HCT116 (cell line): ENCODE measurements at regions not wholly inside any gene's neighbourhood (a gene's known extent, or its start where the extent isn't known, plus 50 kb on each side); places are given as distances from the start of the nearest gene placed in this dataset.

Experiments
- ATAC-seq: fragments of 200-7000 bp; cut with Tn5 transposase; 2 replicates; pipeline ENCODE4 v1.9.1; 2020; ENCODE audit warnings: mild to moderate bottlenecking, moderate library complexity
- BruUV-seq: library from RNA; stranded (reverse); fragments of 400-500 nt; replicated peaks from 2 replicates; lab custom pipeline; 2021; lab: Mats Ljungman, UMichigan
- CTCF ChIA-PET: fragments of 300-600 bp; sonication (Branson Sonifier 250); formaldehyde crosslinking; loops from one replicate; lab custom pipeline; 2021; ENCODE audit warnings: antibody characterized with exemption; lab: Charles Lee
- POLR2A ChIA-PET: fragments of 300-600, 350-600 bp; sonication (Branson Sonifier 250); formaldehyde crosslinking; loops from one replicate; lab custom pipeline; 2021; ENCODE audit warnings: antibody characterized with exemption; lab: Charles Lee
- RAD21 ChIA-PET, 2 experiments: fragments of 300-600 bp; sonication (Branson Sonifier 250); formaldehyde crosslinking; loops; one replicate each; lab custom pipeline; 2023; ENCODE audit warnings: low total read pairs in 2 of 2; ENCODE audit not compliant: uncharacterized antibody in 2 of 2, unreplicated experiment in 2 of 2, low non-redundant PET in 1 of 2; lab: Charles Lee
- DNase-seq: peaks from one replicate; pipeline ENCODE4 v3.0.0-alpha.2; 2010; ENCODE audit warnings: low read depth, low spot score
- H2AFZ ChIP-seq: fragments of 200-600 bp; shearing (Covaris generic), sonication (generic); 2 replicates; pipeline ENCODE4 v1.6.1; 2017; ENCODE audit warnings: low read depth, mixed run types, mixed read lengths, antibody characterized with exemption, low read length; ENCODE audit not compliant: poor library complexity, severe bottlenecking
- H3K27ac ChIP-seq: 2 replicates; pipeline ENCODE4 v1.5.1; 2012; ENCODE audit warnings: low read depth, low read length
- H3K27me3 ChIP-seq: fragments of 200-600 bp; sonication (generic); 2 replicates; pipeline ENCODE4 v1.6.1; 2016; ENCODE audit warnings: mixed run types, low read length, mixed read lengths; ENCODE audit not compliant: insufficient read depth
- H3K36me3 ChIP-seq, 2 experiments: fragments of 200-500 bp in 1 of 2; fragments of 200-600 bp in 1 of 2; sonication (Bioruptor generic) in 1 of 2; sonication (generic) in 1 of 2; 2 replicates each; pipeline versions ENCODE4 v1.5.1 to v1.6.1; 2014 to 2016; ENCODE audit warnings: low read length in 2 of 2, inconsistent platforms in 1 of 2, mixed read lengths in 1 of 2, mixed run types in 1 of 2; ENCODE audit not compliant: insufficient read depth in 2 of 2, control insufficient read depth in 1 of 2
- H3K4me1 ChIP-seq, 2 experiments: fragments of 200-600 bp in 1 of 2; sonication (generic) in 1 of 2; 2 replicates each; pipeline versions ENCODE4 v1.5.1 to v1.6.1; 2012 to 2017; ENCODE audit warnings: low read length in 2 of 2, inconsistent platforms in 1 of 2, mild to moderate bottlenecking in 1 of 2, mixed read lengths in 1 of 2, mixed run types in 1 of 2, moderate library complexity in 1 of 2; ENCODE audit not compliant: insufficient read depth in 2 of 2, control insufficient read depth in 1 of 2
- H3K4me2 ChIP-seq: fragments of 200-600 bp; sonication (generic); 2 replicates; pipeline ENCODE4 v1.6.1; 2017; ENCODE audit warnings: mixed run types, low read length, mixed read lengths
- H3K4me3 ChIP-seq, 2 experiments: fragments of 200-600 bp in 1 of 2; sonication (generic) in 1 of 2; replicated peaks in 1 of 2; 2 replicates each; pipeline ENCODE4 v1.5.1; 2011 to 2016; ENCODE audit warnings: low read length in 2 of 2, control low read depth in 1 of 2, low read depth in 1 of 2, mild to moderate bottlenecking in 1 of 2, mixed read lengths in 1 of 2, mixed run types in 1 of 2
- H3K79me2 ChIP-seq: fragments of 200-600 bp; sonication (generic); 2 replicates; pipeline ENCODE4 v1.6.1; 2017; ENCODE audit warnings: mild to moderate bottlenecking, mixed run types, low read length, moderate library complexity, mixed read lengths; ENCODE audit not compliant: insufficient read depth
- H3K9ac ChIP-seq: fragments of 200-600 bp; sonication (generic); 2 replicates; pipeline ENCODE4 v1.6.1; 2016; ENCODE audit warnings: low read length, mixed read lengths
- H3K9me2 ChIP-seq: fragments of 200-600 bp; sonication (generic), shearing (Covaris generic); 2 replicates; pipeline ENCODE4 v1.6.1; 2017; ENCODE audit warnings: mixed run types, mild to moderate bottlenecking, moderate library complexity; ENCODE audit not compliant: insufficient read depth
- H3K9me3 ChIP-seq, 2 experiments: fragments of 200-500 bp in 1 of 2; fragments of 200-600 bp in 1 of 2; sonication (Bioruptor generic) in 1 of 2; sonication (generic) in 1 of 2; 2 replicates each; pipeline ENCODE4 v1.6.1; 2014 to 2017; ENCODE audit warnings: low read length in 2 of 2, mixed read lengths in 2 of 2, inconsistent platforms in 1 of 2, low read depth in 1 of 2, mild to moderate bottlenecking in 1 of 2, mixed run types in 1 of 2, moderate library complexity in 1 of 2; ENCODE audit not compliant: control insufficient read depth in 1 of 2, insufficient read depth in 1 of 2
- H4K20me1 ChIP-seq: fragments of 200-600 bp; sonication (generic), shearing (Covaris generic); 2 replicates; pipeline ENCODE4 v1.6.1; 2017; ENCODE audit warnings: mixed run types, mild to moderate bottlenecking, moderate library complexity; ENCODE audit not compliant: insufficient read depth
- EGR1 ChIP-seq: IDR thresholded peaks from 2 replicates; pipeline ENCODE4 v1.6.1; 2012; ENCODE audit warnings: low read depth
- JUND ChIP-seq: IDR thresholded peaks from 2 replicates; pipeline ENCODE4 v1.6.1; 2012
- SP1 ChIP-seq: IDR thresholded peaks from 2 replicates; pipeline ENCODE4 v1.6.1; 2012; ENCODE audit warnings: low read depth
- ZNF274 ChIP-seq: fragments of 200-500 bp; sonication (Bioruptor generic); IDR thresholded peaks from 2 replicates; pipeline ENCODE4 v1.6.1; 2014; ENCODE audit warnings: mild to moderate bottlenecking, low read depth, low read length, inconsistent platforms
- intact Hi-C: fragments of 100-400 bp; cut with micrococcal nuclease; formaldehyde crosslinking; loops from 2 replicates; pipeline ENCODE4 v1.10.0; 2022
- TF ChIP-seq, protein P1 (sequence below): IDR thresholded peaks from 2 replicates; pipeline ENCODE4 v1.6.1; 2012; ENCODE audit warnings: low read depth
- TF ChIP-seq, protein P2 (sequence below): IDR thresholded peaks from 2 replicates; pipeline ENCODE4 v1.6.1; 2012

DNA sequence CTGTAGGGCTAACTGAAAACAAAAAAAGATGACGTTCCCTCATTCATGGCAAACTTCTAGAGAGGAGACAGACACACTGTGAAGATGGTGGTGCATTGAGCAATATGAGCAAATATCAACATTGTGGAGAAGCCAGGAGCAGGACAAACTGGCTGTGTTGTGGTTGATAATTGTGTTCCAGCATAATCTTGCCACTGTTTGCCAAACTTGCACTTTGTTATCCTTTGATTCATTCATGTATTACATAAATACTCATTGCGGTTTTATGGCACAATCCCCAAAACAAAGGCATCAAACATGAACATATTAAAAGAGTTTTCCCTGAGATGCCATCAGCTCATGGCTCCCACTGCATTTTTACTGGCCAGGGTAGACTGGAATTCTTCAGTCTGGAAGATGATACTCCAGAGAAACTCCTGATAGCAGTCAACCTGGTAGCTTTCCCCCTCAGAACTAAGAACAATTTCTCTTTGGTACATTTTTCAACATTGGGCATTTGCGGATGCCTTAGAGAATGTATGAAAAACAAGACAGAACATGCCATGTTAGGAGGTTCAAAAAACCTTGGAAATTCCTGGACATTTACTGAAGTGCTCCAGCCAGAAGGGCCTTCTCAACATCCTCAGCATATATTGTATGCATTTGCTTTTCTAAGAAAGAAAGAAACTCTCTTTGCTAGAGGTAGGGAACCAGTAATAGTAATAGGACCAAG is 487.4 kb upstream of the CELF4 start:
- H3K79me2 ChIP-seq, result no peaks in the 10 kb centered on the region
- no peak overlapping the region for H3K9ac ChIP-seq
- POLR2A ChIA-PET, result no interaction called here
- no peaks in the 10 kb centered on the region for H3K27me3 ChIP-seq
- no peak overlapping the region for H3K4me2 ChIP-seq
- H3K9me3 ChIP-seq, result peaks cover 10 to 14% of the 10 kb centered on the region in 2 experiments; a peak in 2 of 4 replicates
- TF ChIP-seq, protein P1, sequence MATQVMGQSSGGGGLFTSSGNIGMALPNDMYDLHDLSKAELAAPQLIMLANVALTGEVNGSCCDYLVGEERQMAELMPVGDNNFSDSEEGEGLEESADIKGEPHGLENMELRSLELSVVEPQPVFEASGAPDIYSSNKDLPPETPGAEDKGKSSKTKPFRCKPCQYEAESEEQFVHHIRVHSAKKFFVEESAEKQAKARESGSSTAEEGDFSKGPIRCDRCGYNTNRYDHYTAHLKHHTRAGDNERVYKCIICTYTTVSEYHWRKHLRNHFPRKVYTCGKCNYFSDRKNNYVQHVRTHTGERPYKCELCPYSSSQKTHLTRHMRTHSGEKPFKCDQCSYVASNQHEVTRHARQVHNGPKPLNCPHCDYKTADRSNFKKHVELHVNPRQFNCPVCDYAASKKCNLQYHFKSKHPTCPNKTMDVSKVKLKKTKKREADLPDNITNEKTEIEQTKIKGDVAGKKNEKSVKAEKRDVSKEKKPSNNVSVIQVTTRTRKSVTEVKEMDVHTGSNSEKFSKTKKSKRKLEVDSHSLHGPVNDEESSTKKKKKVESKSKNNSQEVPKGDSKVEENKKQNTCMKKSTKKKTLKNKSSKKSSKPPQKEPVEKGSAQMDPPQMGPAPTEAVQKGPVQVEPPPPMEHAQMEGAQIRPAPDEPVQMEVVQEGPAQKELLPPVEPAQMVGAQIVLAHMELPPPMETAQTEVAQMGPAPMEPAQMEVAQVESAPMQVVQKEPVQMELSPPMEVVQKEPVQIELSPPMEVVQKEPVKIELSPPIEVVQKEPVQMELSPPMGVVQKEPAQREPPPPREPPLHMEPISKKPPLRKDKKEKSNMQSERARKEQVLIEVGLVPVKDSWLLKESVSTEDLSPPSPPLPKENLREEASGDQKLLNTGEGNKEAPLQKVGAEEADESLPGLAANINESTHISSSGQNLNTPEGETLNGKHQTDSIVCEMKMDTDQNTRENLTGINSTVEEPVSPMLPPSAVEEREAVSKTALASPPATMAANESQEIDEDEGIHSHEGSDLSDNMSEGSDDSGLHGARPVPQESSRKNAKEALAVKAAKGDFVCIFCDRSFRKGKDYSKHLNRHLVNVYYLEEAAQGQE, result no peak
- TF ChIP-seq JUND, result no peak
- TF ChIP-seq, protein P2, sequence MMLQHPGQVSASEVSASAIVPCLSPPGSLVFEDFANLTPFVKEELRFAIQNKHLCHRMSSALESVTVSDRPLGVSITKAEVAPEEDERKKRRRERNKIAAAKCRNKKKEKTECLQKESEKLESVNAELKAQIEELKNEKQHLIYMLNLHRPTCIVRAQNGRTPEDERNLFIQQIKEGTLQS, result no peak
- TF ChIP-seq EGR1, result no peak
- no peak for TF ChIP-seq ZNF274
- TF ChIP-seq SP1, result no peak
- TF ChIP-seq, all 23 proteins: peak for 0
- DNase-seq, result no peak
- H3K4me3 ChIP-seq, result no peak overlapping the region
- RAD21 ChIA-PET, result no interaction called here
- no peak overlapping the region for H3K27ac ChIP-seq
- no peaks in the 10 kb centered on the region for H3K4me1 ChIP-seq
- no peaks in the 10 kb centered on the region for H3K36me3 ChIP-seq
- H4K20me1 ChIP-seq, result no peaks in the 10 kb centered on the region
- ATAC-seq, result no peak
- no peak overlapping the region for H2AFZ ChIP-seq
- H3K9me2 ChIP-seq, result no peaks in the 10 kb centered on the region
- no TSS peak for BruUV-seq
- CTCF ChIA-PET, result no interaction called here
- intact Hi-C loops, result no loop called here
